HUES64 (cell line): ENCODE measurements at regions not wholly inside any gene's neighbourhood (a gene's known extent, or its start where the extent isn't known, plus 50 kb on each side); places are given as distances from the start of the nearest gene placed in this dataset.
A peak's percentile ranks its signal among the peaks of the same experiment; 100 is the strongest.
"Not testable (repeated sequence)": the region's sequence is repeated elsewhere in the genome, so short reads cannot be mapped to it uniquely, and the experiment has no call there.

Experiments
- H3K27ac ChIP-seq: 2 replicates; pipeline ENCODE4 v1.7.0; 2013; ENCODE audit warnings: low read depth, low read length, inconsistent platforms
- H3K27me3 ChIP-seq: 2 replicates; pipeline ENCODE4 v1.6.1; 2013; ENCODE audit warnings: mild to moderate bottlenecking, low read length; ENCODE audit not compliant: insufficient read depth
- H3K36me3 ChIP-seq: 2 replicates; pipeline ENCODE4 v1.6.1; 2013; ENCODE audit warnings: mild to moderate bottlenecking, low read length; ENCODE audit not compliant: insufficient read depth
- H3K4me1 ChIP-seq: 2 replicates; pipeline ENCODE4 v1.6.1; 2013; ENCODE audit warnings: mild to moderate bottlenecking, low read length, moderate library complexity; ENCODE audit not compliant: insufficient read depth
- H3K4me3 ChIP-seq: 2 replicates; pipeline ENCODE4 v1.5.1; 2013; ENCODE audit warnings: mild to moderate bottlenecking, low read length, moderate library complexity
- H3K9ac ChIP-seq: 2 replicates; pipeline ENCODE4 v1.6.1; 2013; ENCODE audit warnings: mild to moderate bottlenecking, low read depth, low read length
- H3K9me3 ChIP-seq: 2 replicates; pipeline ENCODE4 v1.6.1; 2013; ENCODE audit warnings: low read depth, low read length; ENCODE audit not compliant: insufficient read depth
- WGBS: fragments of 150-250, 120-280 bp; methylation state at CpG from one replicate; pipeline ENCODE4 v1.1.7; 2013; ENCODE audit warnings: missing lambda C conversion rate; 5-methylcytosine and 5-hydroxymethylcytosine counted together

DNA sequence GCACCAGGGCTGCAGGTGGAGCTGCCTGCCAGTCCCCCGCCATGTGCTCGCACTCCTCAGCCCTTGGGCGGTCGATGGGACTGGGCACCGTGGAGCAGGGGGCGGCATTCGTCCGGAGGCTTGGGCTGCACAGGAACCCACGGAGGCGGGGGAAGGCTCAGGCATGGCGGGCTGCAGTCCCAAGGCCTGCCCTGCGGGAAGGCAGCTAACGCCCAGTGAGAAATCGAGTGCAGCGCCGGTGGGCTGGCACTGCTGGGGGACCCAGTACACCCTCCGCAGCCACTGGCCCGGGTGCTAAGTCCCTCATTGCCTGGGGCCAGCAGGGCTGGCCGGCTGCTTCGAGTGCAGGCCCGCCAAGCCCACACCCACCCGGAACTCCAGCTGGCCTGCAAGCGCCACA is 130.5 kb upstream of the RXFP2 start:
- H3K9ac ChIP-seq, H3K27ac ChIP-seq, H3K27me3 ChIP-seq, H3K4me3 ChIP-seq, H3K9me3 ChIP-seq, H3K4me1 ChIP-seq, H3K36me3 ChIP-seq: not testable (repeated sequence)
- 87% methylated on average over 23 of the region's 23 CpGs for WGBS

DNA sequence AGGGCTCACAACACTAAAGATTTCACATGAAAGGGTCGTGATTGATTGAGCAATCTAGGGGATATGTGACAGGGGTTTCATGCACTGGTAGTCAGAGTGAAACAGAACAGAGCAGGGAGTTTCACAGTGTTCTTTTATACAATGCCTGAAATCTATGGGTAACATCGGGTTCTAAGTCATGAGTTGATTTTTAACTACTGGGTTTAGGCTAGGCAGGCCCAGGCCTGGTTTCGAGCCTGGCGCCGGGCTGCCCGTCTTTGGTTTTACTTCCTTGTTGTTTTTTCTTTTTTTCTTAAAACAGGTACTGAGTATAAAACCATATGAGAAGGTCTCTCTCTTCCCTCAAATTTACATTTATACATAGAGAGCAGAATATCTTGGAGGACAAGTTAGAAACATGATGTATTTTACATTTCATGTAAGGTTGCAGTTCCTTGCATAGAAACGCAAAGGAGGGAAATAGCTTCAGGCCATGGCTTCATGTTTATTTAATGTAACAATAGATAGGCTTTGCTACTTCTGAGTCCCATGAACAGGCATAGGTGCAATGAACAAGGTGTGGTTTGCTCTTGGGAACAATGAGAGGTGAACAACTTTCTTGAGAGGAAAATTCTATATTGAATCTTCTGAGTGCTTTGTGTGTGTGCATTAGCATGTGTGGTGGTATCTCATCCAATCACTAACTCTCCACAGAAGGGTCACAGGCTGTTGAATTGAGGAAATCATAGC is 128.9 kb upstream of the RXFP2 start:
- no peak overlapping the region for H3K4me3 ChIP-seq
- H3K27me3 ChIP-seq: no peaks in the 10 kb centered on the region
- H3K4me1 ChIP-seq: no peaks in the 10 kb centered on the region
- WGBS: 95% methylated on average over 4 of the region's 7 CpGs
- no peak overlapping the region for H3K27ac ChIP-seq
- no peaks in the 10 kb centered on the region for H3K9me3 ChIP-seq
- no peaks in the 10 kb centered on the region for H3K36me3 ChIP-seq
- no peak overlapping the region for H3K9ac ChIP-seq

DNA sequence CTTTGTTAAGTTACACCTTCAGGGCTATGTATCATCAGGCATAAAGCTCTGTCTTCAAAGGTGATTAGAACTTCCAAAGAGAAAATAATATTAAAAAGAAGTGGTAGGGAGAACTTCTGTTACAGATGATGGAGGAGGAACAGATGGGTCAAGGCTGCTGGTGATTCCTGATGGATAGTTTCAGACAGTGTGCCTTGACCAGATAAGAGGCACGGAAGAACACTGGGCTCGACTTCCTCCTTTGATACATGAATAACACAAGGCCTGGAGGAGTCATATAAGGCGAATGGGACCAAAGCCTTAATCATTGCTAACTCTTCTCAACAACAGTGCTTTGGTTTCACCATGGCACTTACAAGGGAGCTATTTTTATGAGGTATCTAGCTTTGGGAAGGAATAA is 128.1 kb upstream of the RXFP2 start:
- WGBS: 98% methylated on average over 3 of the region's 3 CpGs
- H3K4me1 ChIP-seq: no peaks in the 10 kb centered on the region
- no peak overlapping the region for H3K9ac ChIP-seq
- H3K4me3 ChIP-seq: no peak overlapping the region
- H3K27ac ChIP-seq: no peak overlapping the region
- no peaks in the 10 kb centered on the region for H3K9me3 ChIP-seq
- no peaks in the 10 kb centered on the region for H3K36me3 ChIP-seq
- H3K27me3 ChIP-seq: no peaks in the 10 kb centered on the region

DNA sequence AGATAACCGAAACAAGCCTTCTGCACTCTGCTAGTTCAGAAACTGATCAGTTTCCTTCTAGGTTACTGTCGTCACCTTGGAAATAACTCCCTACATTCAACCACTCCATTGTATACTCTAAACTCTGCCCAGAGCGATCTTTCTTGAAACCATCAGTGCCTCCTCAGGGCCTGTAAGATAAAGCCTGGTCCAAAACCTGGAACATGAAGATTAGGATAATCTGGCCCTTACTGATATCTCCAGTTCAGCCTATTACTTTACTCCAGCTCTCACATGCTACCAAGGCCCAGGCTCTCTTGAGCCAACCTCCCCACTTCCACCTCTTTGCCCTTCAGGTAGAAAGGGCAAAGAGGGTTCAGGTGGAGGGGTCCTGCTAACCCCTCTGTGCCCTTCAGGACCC is 125.3 kb upstream of the RXFP2 start:
- WGBS: 92% methylated on average over 3 of the region's 3 CpGs
- no peaks in the 10 kb centered on the region for H3K9me3 ChIP-seq
- H3K9ac ChIP-seq: no peak overlapping the region
- no peak overlapping the region for H3K27ac ChIP-seq
- no peaks in the 10 kb centered on the region for H3K4me1 ChIP-seq
- no peak overlapping the region for H3K4me3 ChIP-seq
- no peaks in the 10 kb centered on the region for H3K36me3 ChIP-seq
- no peaks in the 10 kb centered on the region for H3K27me3 ChIP-seq

DNA sequence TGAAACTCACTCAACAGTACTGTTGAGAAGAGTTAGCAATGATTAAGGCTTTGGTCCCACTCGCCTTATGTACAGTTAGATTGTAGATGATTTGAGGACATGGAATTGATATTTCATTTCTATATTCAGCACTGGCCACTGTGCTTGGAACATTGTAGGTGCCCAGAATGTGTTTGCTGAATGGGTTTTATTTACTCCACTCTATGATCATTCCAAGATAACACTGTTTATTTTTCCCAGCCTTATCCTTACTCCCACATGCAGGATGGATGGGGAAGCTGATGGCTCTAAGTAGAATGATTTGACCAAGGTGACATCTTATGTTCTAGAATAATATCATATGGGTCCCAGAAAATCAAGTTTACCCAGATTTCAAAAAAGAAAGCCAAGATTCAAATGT is 124.6 kb upstream of the RXFP2 start:
- Histone ChIP-seq H3K4me3 (no peak overlapping the region), H3K9me3 (no peaks in the 10 kb centered on the region), H3K27me3 (no peaks in the 10 kb centered on the region), H3K36me3 (no peaks in the 10 kb centered on the region), H3K9ac (no peak overlapping the region), H3K27ac (no peak overlapping the region), H3K4me1 (no peaks in the 10 kb centered on the region)
- WGBS: 100% methylated on average over 1 of the region's 1 CpG

DNA sequence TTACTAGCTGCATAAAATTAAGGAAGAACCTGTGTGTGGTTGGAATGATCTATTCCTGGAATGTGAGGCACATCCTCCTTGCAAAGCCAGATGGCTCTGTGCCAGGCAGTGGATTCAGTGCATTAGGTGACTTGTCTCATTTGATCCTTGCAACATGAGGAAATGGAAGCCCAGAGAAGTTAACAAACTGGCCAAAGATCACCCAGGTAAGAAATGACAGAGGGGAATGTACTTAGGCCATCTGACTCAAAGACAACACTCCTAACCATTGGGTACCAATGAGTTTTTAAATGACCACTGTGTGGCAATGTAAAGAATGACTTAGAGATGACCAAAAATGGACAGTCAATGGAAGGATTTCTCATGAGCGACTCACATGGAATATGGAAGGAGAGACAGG is 114.2 kb upstream of the RXFP2 start:
- 91% methylated on average over 1 of the region's 1 CpG for WGBS
- H3K36me3 ChIP-seq: no peaks in the 10 kb centered on the region
- H3K27ac ChIP-seq: no peak overlapping the region
- no peaks in the 10 kb centered on the region for H3K9me3 ChIP-seq
- H3K27me3 ChIP-seq: no peaks in the 10 kb centered on the region
- no peak overlapping the region for H3K9ac ChIP-seq
- no peak overlapping the region for H3K4me3 ChIP-seq
- no peaks in the 10 kb centered on the region for H3K4me1 ChIP-seq

DNA sequence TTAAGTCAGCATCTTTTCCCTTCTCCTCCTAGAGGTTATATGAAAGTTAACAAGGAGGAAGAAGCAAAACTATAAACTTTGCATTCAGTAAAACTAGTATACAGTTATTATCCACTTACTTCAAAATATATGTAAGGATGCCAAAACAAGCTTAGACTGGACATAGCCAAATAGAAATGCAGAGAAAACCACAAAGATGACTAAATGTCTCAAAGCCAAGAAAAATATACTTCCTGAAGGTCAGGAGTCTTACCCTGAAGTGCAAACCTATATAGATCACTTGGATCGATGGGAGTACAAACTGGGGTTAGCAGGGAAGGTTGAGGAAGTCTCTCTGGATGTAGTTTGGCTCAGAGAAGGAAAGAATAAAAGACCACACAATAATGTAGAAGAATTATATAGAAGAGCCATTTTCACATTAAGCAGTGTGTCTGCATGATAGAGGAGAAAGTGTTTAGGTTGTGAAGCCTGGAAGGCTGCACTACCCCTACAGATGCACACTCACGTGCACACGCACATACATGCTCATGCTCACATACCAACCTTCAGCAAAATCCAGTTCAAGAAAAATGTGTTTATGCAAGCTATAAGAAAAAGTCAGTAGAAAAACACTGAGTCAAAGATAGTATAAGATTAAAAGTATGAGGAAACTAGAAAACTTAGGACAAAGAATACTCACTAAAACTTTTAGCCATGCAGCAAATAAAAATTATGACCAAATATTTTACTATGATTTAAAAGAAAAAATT is 112.1 kb upstream of the RXFP2 start:
- 92% methylated on average over 1 of the region's 3 CpGs for WGBS
- no peak overlapping the region for H3K27ac ChIP-seq
- peaks cover 14% of the 10 kb centered on the region for H3K4me1 ChIP-seq
- H3K27me3 ChIP-seq: no peaks in the 10 kb centered on the region
- no peak overlapping the region for H3K4me3 ChIP-seq
- H3K36me3 ChIP-seq: no peaks in the 10 kb centered on the region
- no peak overlapping the region for H3K9ac ChIP-seq
- no peaks in the 10 kb centered on the region for H3K9me3 ChIP-seq

DNA sequence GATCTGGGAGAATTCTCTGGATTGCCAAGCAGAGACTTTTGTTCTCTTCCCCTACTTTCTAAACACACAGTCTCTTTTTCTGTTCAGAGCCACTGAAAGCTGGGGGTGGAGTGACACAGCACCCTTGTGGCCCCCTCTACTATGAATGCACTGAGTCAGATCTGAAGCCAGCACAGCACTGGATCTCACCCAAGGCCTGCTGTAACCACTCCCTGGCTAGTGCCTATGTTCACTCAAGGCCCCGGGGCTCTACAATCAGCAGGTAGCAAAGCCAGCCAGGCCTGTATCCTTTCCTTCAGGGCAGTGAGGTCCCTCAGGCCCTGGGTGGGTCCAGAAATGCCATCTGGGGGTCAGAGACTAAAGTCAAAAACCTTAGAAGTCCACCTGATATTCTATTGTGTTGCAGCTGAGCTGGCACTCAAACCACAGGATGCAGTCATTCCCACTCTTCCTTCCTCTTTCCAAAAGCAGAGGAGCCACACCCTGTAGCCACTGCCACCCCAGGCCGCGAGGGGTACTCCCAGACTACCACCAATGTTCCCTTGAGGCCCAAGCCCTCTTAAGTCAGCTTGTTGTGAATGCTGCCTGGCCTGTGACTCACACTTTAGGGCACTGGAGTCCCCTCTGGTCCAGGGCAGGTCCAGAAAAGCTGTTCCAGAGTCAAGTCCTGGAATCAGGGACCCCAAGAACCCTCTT is 110.1 kb upstream of the RXFP2 start:
- no peak overlapping the region for H3K27ac ChIP-seq
- no peak overlapping the region for H3K9ac ChIP-seq
- 55% methylated on average over 3 of the region's 3 CpGs for WGBS
- H3K36me3 ChIP-seq: no peaks in the 10 kb centered on the region
- no peaks in the 10 kb centered on the region for H3K9me3 ChIP-seq
- no peak overlapping the region for H3K4me3 ChIP-seq
- H3K27me3 ChIP-seq: no peaks in the 10 kb centered on the region
- peaks cover 14% of the 10 kb centered on the region for H3K4me1 ChIP-seq

DNA sequence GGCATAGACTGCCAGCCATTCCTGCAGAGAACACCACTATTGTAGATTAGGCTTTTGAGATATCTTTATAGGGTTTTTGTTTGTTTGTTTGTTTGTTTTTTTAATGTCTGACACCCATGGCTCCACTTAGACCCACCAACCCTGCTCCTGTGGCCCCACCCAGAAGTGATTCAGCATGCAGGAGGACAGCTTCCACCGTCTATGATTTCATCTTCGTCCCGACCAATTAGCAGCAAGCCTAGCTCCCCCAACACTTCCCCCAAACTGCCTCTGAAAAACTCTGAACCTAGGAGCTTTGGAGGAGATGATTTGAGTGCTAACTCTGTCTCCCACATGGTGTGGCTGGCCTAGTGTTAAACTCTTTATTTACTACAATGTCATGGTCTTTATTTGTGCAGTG is 108.3 kb upstream of the RXFP2 start:
- WGBS: 71% methylated on average over 3 of the region's 3 CpGs
- Histone ChIP-seq H3K4me1 (peaks cover 14% of the 10 kb centered on the region), H3K4me3 (no peak overlapping the region), H3K36me3 (no peaks in the 10 kb centered on the region), H3K27me3 (no peaks in the 10 kb centered on the region), H3K9ac (no peak overlapping the region), H3K9me3 (no peaks in the 10 kb centered on the region), H3K27ac (0 out of 2 replicates have a peak overlapping the region, but pooled peaks have one; percentile 48)

DNA sequence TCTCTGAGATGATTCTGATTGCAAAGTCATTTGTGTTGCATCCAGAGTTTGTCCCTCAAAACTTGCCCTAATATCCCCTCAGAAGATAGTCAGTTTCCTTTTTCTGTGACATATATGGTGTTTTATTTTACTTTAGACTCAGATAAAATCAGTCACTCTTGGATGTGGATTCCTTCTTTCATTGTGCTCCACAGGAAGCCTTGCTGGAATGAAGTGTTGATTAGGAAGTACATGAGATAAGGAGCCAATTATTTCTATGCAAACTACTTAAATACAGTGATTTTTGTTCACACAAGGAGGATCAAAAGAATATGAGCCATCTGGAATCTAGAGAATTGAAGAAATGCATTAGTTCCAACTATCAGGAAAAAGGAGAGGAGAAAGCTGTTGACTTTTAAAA is 107.6 kb upstream of the RXFP2 start:
- Histone ChIP-seq H3K9ac (no peak overlapping the region), H3K36me3 (no peaks in the 10 kb centered on the region), H3K27ac (0 out of 2 replicates have a peak overlapping the region, but pooled peaks have one; percentile 48), H3K4me3 (no peak overlapping the region), H3K4me1 (peaks cover 14% of the 10 kb centered on the region), H3K27me3 (no peaks in the 10 kb centered on the region), H3K9me3 (no peaks in the 10 kb centered on the region)

DNA sequence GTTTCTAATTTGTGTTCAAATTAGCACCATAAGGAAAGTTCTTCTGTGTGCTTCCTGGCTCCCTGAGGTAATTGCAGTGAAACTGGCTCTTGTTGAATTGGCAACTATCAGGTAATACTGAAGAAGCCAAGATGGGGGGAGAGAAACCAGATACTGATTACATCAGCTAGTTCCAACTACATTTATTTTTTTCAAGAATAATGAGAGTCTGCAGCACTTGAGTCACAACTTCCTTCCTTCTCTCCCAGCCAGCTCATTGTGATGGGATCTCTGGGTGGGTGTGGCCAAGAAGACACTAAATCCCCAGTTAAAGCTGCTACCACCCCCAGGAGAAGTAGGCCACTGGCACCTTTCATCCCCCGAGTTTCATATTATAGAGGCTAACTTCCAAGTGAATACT is 100.7 kb upstream of the RXFP2 start:
- no peak overlapping the region for H3K4me3 ChIP-seq
- no peaks in the 10 kb centered on the region for H3K36me3 ChIP-seq
- no peaks in the 10 kb centered on the region for H3K27me3 ChIP-seq
- WGBS: 89% methylated on average over 1 of the region's 1 CpG
- no peaks in the 10 kb centered on the region for H3K4me1 ChIP-seq
- H3K9ac ChIP-seq: no peak overlapping the region
- no peak overlapping the region for H3K27ac ChIP-seq
- peaks cover 37% of the 10 kb centered on the region for H3K9me3 ChIP-seq
